ENCODE measurements at regions not wholly inside any gene's neighbourhood (a gene's known extent, or its start where the extent isn't known, plus 50 kb on each side); places are given as distances from the start of the nearest gene placed in this dataset.

GRCh38 chr5:77944757-77945340 lies 168.7 kb upstream of the TBCA start:
- TF ChIP-seq GATA2 (IDR thresholded peaks at IDR 0.05; ENCODE audit: low read depth, low read length) (no peak), GATA3 (IDR thresholded peaks at IDR 0.05; ENCODE audit: low read depth, low read length) (no peak)

Measured in SH-SY5Y (cell line).